NCI-H2107 (cell line): ENCODE measurements at regions not wholly inside any gene's neighbourhood (a gene's known extent, or its start where the extent isn't known, plus 50 kb on each side); places are given as distances from the start of the nearest gene placed in this dataset.
"Not testable (repeated sequence)": the region's sequence is repeated elsewhere in the genome, so short reads cannot be mapped to it uniquely, and the experiment has no call there.

Experiments
- DNase-seq: peaks from one replicate; lab custom pipeline; 2025; lab: John Stamatoyannopoulos, UW

- no peak for DNase-seq
Measured at GRCh38 chr15:88995449-88995848, 82.3 kb upstream of the MFGE8 start.

GRCh38 chr15:88997531-88997930 is 84.4 kb upstream of the MFGE8 start:
- no peak for DNase-seq

GRCh38 chr15:88998980-88999713 is 86.0 kb upstream of the MFGE8 start:
- no peak for DNase-seq

- DNase-seq = not testable (repeated sequence)
Measured at GRCh38 chr15:89001708-89002275, 86.5 kb upstream of the ABHD2 start.

GRCh38 chr15:89002281-89002761 is 85.9 kb upstream of the ABHD2 start:
- no peak for DNase-seq

GRCh38 chr15:89002830-89003229 is 85.4 kb upstream of the ABHD2 start:
- DNase-seq = no peak

- no peak for DNase-seq
Measured at GRCh38 chr15:89003865-89004725, 84.2 kb upstream of the ABHD2 start.

GRCh38 chr15:89004726-89005030 is 83.6 kb upstream of the ABHD2 start:
- no peak for DNase-seq

GRCh38 chr15:89007527-89007926 is 80.7 kb upstream of the ABHD2 start:
- DNase-seq = not testable (repeated sequence)

- DNase-seq = no peak
Measured at GRCh38 chr15:89007989-89008388, 80.3 kb upstream of the ABHD2 start.

- DNase-seq = no peak
Measured at GRCh38 chr15:89009080-89009479, 79.2 kb upstream of the ABHD2 start.

- no peak for DNase-seq
Measured at GRCh38 chr15:89015412-89016097, 72.7 kb upstream of the ABHD2 start.

GRCh38 chr15:89016549-89017041 is 71.7 kb upstream of the ABHD2 start:
- DNase-seq = no peak

- peak; percentile 12 for DNase-seq
Measured at GRCh38 chr15:89017370-89018066, 70.7 kb upstream of the ABHD2 start.

- no peak for DNase-seq
Measured at GRCh38 chr15:89018207-89018606, 70.0 kb upstream of the ABHD2 start.

GRCh38 chr15:89019436-89019835 is 68.8 kb upstream of the ABHD2 start:
- no peak for DNase-seq

GRCh38 chr15:89021224-89021623 is 67.0 kb upstream of the ABHD2 start:
- DNase-seq = no peak

GRCh38 chr15:89021886-89022285 is 66.4 kb upstream of the ABHD2 start:
- not testable (repeated sequence) for DNase-seq

- DNase-seq = no peak
Measured at GRCh38 chr15:89023311-89023961, 64.8 kb upstream of the ABHD2 start.

GRCh38 chr15:89024418-89024817 is 63.8 kb upstream of the ABHD2 start:
- no peak for DNase-seq

GRCh38 chr15:89026167-89026566 is 62.1 kb upstream of the ABHD2 start:
- DNase-seq = no peak
